Frontal cortex (tissue), 3 donors: ENCODE measurements at regions not wholly inside any gene's neighbourhood (a gene's known extent, or its start where the extent isn't known, plus 50 kb on each side); places are given as distances from the start of the nearest gene placed in this dataset.

ENCODE experiments used
- DNase-seq, 2 donors: peaks; one replicate each; pipeline ENCODE4 v3.0.0; 2012; ENCODE audit warnings: low spot score in 2 of 2
- FAIRE-seq: peaks from 2 replicates; lab custom pipeline; 2012; peaks lifted over from hg19 to GRCh38; lab: Jason Lieb, UNC
- donor health status: control.
- donor health status: control.
- donor health status: control.

DNA sequence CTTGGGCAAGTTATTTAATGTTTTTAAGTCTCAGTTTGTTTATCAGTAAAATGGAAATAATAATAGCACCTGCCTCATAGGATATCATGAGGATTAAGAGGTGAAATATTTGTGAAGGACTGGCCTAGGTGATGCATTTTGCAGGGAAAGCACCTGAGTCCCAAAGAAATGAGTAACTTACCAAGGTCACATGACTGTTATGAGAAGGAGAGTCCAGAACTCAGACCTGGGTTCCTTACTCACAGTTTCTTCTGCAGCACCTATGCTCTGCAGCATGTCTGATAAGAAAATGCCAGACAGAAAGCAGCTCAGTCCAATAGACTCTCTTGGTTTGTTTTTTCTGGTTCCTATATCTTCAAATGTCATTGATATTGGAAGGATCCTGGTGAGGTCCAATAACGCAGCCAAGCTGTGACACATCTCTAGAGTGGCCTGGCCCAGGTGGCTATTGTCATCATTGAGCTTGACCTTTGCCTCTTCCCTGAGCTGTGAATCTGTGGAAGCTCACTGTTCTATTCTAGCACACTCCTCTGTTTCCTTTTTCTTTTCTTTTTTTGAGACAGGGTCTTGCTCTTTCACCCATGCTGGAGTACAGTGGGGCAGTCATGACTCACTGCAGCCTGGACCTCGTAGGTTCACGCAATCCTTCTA, 174.7 kb upstream of the NAV2 start:
- DNase-seq: no peak
- no peak for FAIRE-seq

GRCh38 chr11:19536131-19536530, 176.5 kb upstream of the NAV2 start:
- FAIRE-seq: no peak
- no peak for DNase-seq

DNA sequence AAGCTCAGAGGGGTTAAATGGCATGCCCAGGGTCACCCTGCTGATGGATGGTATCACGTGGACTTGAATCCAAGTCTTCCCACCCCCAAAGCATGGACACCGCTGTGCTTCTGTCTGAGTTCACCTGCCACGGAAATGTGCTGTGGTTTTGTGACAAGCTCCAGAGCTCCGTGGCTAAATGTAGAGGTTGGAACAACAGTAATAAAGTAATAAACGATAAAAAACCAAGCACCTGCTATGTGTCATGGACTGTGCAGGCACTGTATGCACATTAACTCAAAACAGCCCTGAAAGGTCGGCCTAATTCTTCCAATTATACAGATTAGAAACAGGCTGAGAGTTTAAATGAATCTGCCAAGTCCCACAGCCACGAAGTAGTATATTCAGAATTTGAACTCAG, 182.1 kb upstream of the NAV2 start:
- no peak for FAIRE-seq
- no peak for DNase-seq

DNA sequence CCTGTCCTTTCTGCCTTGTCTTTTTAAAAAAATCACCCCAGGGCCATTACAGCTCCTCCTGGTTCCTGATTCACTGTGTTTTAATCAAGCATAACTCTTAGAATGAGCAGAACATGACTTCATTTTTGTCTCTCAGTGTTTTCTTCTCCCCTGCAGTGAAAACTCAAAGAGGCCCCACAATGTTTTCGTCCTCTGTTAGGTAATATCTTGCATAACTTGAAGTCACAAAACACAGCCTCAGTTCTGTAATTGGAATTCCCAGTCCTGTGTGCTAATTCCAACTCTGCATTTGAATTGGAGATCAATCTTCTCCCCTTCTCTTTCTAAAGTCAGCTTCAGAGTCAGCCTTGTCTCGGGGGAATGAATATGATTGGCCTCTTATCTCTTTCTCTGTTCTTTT, 186.5 kb upstream of the NAV2 start:
- DNase-seq (no peak), FAIRE-seq (no peak)

GRCh38 chr11:19525714-19526113, 186.9 kb upstream of the NAV2 start:
- FAIRE-seq: no peak

DNA sequence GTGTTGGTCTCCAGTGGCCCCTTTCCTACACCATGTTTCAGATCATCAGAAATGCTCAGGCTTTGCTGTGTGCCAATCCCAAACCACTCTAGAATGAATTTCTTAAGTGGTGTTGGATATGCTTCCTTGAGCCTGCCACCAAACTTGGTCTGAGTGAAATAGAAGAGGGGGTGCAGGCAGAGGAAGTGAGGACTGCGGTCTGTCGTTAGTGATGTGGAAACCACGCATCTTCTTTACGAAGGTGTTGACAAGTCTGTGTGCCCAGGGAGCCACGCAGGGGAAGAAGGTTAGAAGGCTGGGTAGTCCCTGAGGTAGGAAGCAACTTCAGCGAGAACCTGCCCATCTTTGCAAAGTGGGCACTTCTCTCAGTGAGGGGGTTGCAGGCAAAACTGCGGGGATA, 187.4 kb upstream of the NAV2 start:
- no peak for FAIRE-seq
- no peak for DNase-seq

More at GRCh38 chr11:19525714-19526113, 186.9 kb upstream of the NAV2 start:
- no peak for DNase-seq

- FAIRE-seq (no peak), DNase-seq (peak; percentile 24 to 44)
These were observed 188.4 kb upstream of the NAV2 start for GRCh38 chr11:19524171-19524671.

DNA sequence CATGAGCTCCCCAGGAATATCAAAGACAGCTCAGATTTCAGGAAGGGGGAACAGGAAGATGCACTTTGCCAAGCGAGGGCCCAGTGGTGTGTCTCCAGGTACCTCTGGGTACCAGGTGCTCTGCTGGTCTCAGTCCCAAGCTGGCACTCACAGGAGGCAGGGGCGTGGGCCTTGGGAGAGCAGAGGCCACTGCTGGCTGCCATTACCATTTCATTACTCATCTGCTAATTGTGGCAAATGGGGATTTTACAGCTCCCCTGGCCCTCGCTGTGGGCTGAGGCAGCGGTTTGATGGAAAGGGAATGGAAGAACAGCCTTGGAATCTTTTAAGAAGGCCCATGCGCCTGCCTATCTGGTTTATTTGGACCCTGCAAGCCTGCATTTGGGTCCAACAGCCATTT, 192.0 kb upstream of the NAV2 start:
- no peak for DNase-seq
- no peak for FAIRE-seq

DNA sequence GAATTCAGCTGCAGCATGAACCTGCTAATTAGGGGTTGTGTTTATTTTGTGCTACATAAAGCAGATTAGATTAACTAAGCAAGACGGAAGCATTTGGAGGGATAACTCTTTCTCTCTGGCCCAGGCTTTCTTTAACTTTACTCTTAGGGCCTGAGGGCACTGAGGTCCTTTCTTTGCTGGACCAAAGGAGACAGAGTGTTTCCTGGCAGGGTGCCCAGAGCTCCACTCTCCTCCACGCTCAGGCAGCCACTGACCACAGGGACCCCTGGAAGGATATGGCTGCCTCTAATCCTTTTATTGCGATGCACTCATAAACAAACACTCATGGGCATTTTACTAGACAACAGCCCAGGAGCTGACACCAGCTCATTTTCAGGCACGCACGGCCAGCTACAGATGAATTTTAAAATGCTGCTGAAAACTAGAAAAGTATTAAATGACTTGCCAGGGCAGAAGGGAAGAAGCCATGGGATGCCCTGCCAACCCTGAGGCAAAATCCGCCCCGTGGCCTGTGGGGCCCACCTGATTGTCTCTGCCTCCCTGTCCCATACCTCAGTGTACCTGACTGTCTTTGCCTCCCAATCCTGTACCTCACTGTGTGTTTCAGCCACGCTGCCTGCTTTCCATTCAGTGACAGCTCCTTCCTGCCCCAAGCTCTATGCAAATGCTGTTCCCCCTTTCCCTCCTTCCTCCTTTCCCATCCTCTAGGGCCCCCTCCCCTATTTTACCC, 192.6 kb upstream of the NAV2 start:
- no peak for DNase-seq
- no peak for FAIRE-seq

DNA sequence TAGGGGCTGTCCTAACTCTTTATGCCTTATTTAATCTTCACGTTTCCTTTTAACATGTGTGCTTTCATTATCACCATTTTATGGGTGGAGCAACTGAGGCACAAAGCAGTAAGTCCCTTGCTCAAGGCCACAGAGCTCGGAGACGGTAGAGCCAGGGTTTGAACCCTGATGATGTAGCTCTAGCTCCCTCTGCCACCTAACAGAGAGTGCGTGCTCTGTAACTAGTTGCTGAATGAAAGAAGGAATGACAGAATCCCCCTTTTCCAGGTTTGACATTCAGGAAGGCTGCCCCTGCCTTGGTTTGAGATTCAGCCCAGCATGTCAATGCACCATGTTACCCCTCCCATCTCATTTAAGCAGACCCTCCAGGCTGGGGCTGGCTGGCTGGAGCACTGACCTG, 193.3 kb upstream of the NAV2 start:
- DNase-seq (no peak), FAIRE-seq (no peak)

DNA sequence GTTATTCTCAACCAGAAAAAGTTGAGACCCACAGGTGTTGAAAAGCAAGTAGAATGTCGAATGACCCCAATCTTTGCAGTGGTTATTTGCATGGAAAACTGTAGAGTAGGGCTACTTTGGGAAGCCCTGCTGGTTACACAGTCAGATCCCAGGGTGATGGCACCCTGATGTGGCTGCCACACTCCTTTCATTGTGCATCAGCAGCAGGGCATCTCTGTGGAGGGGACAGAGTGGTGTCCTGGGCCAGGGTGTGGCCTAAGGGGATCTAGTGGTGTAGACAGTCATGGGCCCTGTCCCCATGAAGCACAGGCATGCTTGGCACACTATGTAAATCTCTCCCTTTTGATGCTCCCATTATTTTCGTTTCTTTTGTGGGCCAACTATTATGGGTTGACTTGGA, 199.4 kb upstream of the NAV2 start:
- no peak for DNase-seq
- no peak for FAIRE-seq

- no peak for DNase-seq
- FAIRE-seq: no peak
These were observed 200.0 kb upstream of the NAV2 start for GRCh38 chr11:19512618-19513017.

- FAIRE-seq: no peak
- DNase-seq: peak; percentile 11 to 26
These were observed 201.0 kb upstream of the NAV2 start for GRCh38 chr11:19511413-19512183.

DNA sequence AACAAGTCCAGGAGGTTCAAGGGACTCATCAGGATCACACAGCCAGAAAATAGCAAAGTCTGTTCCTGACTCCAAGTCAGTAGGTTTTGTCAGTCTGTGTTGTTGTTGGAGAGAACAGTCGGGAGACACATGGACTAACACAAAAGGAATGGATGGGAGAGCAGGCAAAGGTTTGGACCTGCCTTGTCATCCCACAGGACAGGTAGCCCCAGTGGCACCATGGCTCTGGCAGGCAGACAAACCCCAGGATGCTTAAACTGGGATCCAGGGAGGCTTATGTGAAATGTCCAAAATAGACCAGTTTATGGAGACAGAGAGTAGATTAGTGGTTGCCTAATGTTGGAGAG, 201.6 kb upstream of the NAV2 start:
- FAIRE-seq: no peak
- DNase-seq: no peak

DNA sequence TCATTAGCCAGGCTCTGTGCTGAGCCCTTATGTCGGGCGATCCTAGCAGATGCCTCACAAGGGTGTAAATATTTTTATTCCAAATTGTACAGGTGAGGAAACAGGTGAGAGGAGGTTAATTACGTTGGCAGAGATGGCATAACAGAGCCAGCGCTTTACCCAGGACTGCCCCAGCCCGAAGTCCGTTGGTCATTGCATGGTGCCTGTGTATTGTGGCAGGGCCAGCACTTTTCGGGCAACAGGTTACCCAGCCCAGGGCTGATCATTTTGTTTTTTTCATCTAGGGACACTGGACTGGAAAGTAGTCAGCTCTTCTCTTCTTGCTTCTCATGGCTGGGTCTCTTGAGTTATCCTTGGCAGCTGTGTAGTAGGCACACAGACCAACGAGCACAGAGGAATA, 202.2 kb upstream of the NAV2 start:
- no peak for FAIRE-seq
- DNase-seq: no peak

- DNase-seq (no peak), FAIRE-seq (no peak)
These were observed 203.4 kb upstream of the NAV2 start for GRCh38 chr11:19509215-19509614.

DNA sequence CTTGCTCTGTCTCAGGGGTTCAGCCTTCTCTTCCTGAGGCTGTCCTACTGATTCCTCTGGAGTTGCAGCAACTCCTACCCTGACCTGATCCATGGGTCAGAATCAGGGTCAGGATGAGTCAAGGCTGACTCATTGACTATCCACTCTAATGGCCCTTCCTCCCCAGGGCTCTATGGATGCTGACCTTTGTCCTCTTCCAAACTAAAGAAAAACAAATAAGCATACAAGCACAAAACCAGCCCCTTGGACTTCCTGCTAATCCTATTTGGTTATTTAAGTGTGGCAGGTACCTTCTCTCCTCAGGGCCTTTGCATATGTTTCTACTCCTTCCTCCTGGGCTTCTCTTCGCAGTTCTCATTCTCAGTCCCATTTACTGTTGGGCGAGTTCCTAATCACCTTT, 204.5 kb upstream of the NAV2 start:
- DNase-seq: no peak
- no peak for FAIRE-seq

GRCh38 chr11:19506816-19507486, 205.7 kb upstream of the NAV2 start:
- DNase-seq (no peak), FAIRE-seq (no peak)

- DNase-seq: no peak
- FAIRE-seq: no peak
These were observed 209.9 kb upstream of the NAV2 start for GRCh38 chr11:19502691-19503253.

DNA sequence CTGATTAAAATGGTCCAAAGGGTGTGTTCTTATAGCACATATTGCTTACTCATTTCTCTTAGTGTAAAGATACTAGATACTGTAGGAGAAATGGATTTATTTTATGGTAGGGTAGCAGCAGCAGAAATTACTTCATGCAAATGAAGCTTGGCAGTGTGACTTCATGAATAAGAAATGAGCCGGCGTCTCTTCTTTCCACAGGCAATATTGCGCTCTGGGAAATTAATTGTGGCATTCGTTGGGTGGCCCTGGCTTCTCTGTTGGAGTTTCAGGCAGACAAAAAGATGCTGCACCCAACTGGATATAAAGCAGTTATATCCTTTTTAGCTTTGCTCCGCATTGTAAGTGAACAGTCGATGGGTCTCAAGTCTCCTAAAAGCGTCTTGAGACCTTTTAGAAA, 211.0 kb upstream of the NAV2 start:
- FAIRE-seq: no peak
- DNase-seq: no peak
